Medulla oblongata (tissue), 1 donor: ENCODE measurements at regions not wholly inside any gene's neighbourhood (a gene's known extent, or its start where the extent isn't known, plus 50 kb on each side); places are given as distances from the start of the nearest gene placed in this dataset.
"Not testable (repeated sequence)": the region's sequence is repeated elsewhere in the genome, so short reads cannot be mapped to it uniquely, and the experiment has no call there.

Experiments used
- DNase-seq: peaks from one replicate; pipeline ENCODE4 v3.0.0-alpha.2; 2015; ENCODE audit errors: extremely low spot score

- no peak for DNase-seq
Observed at GRCh38 chr19:27894906-27895754, 1317.8 kb downstream of the UQCRFS1 start.

- DNase-seq = no peak
Observed at GRCh38 chr19:27892500-27892899, 1320.5 kb downstream of the UQCRFS1 start.

GRCh38 chr19:27891411-27891810, 1321.5 kb downstream of the UQCRFS1 start:
- DNase-seq = no peak

GRCh38 chr19:27890696-27891095, 1322.3 kb downstream of the UQCRFS1 start:
- DNase-seq = no peak

GRCh38 chr19:27890206-27890605, 1322.7 kb downstream of the UQCRFS1 start:
- DNase-seq = no peak

GRCh38 chr19:27889156-27889555, 1323.8 kb downstream of the UQCRFS1 start:
- DNase-seq = no peak

GRCh38 chr19:27887946-27888345, 1325.0 kb downstream of the UQCRFS1 start:
- DNase-seq = no peak

GRCh38 chr19:27885359-27885758, 1327.6 kb downstream of the UQCRFS1 start:
- no peak for DNase-seq

- DNase-seq = no peak
Observed at GRCh38 chr19:27884376-27884775, 1328.6 kb downstream of the UQCRFS1 start.

GRCh38 chr19:27881213-27881612, 1331.7 kb downstream of the UQCRFS1 start:
- DNase-seq = no peak

- no peak for DNase-seq
Observed at GRCh38 chr19:27876976-27877512, 1335.9 kb downstream of the UQCRFS1 start.

GRCh38 chr19:27876489-27876888, 1336.5 kb downstream of the UQCRFS1 start:
- no peak for DNase-seq

- no peak for DNase-seq
Observed at GRCh38 chr19:27872370-27872769, 1340.6 kb downstream of the UQCRFS1 start.

GRCh38 chr19:27870293-27870692, 1342.7 kb downstream of the UQCRFS1 start:
- no peak for DNase-seq

- DNase-seq = no peak
Observed at GRCh38 chr19:27868007-27868406, 1344.9 kb downstream of the UQCRFS1 start.

GRCh38 chr19:27865927-27866777, 1346.8 kb downstream of the UQCRFS1 start:
- DNase-seq = no peak

GRCh38 chr19:27861411-27861975, 1351.5 kb downstream of the UQCRFS1 start:
- DNase-seq = no peak

- no peak for DNase-seq
Observed at GRCh38 chr19:27860309-27860934, 1352.5 kb downstream of the UQCRFS1 start.

GRCh38 chr19:27859689-27860088, 1353.3 kb downstream of the UQCRFS1 start:
- no peak for DNase-seq

- DNase-seq = no peak
Observed at GRCh38 chr19:27858981-27859581, 1353.9 kb downstream of the UQCRFS1 start.

GRCh38 chr19:27852931-27853330, 1360.0 kb downstream of the UQCRFS1 start:
- DNase-seq = not testable (repeated sequence)
